SH-SY5Y (cell line): ENCODE measurements at regions not wholly inside any gene's neighbourhood (a gene's known extent, or its start where the extent isn't known, plus 50 kb on each side); places are given as distances from the start of the nearest gene placed in this dataset.

Experiments
- GATA2 ChIP-seq: IDR thresholded peaks from 2 replicates; pipeline ENCODE4 v1.6.1; 2011; ENCODE audit warnings: mild to moderate bottlenecking, low read depth, low read length
- GATA3 ChIP-seq: IDR thresholded peaks from 2 replicates; pipeline ENCODE4 v1.6.1; 2011; ENCODE audit warnings: low read depth, mild to moderate bottlenecking, low read length, moderate library complexity

- TF ChIP-seq GATA3 (no peak), GATA2 (no peak)
Measured at GRCh38 chr4:180769791-180770190, 1473.4 kb upstream of the TENM3 start.

GRCh38 chr4:180770265-180770664, 1472.9 kb upstream of the TENM3 start:
- TF ChIP-seq GATA3 (no peak), GATA2 (no peak)

GRCh38 chr4:180784940-180785339, 1458.3 kb upstream of the TENM3 start:
- no peak for TF ChIP-seq GATA3
- no peak for TF ChIP-seq GATA2

- no peak for TF ChIP-seq GATA2
- TF ChIP-seq GATA3, result no peak
Measured at GRCh38 chr4:180788729-180789128, 1454.5 kb upstream of the TENM3 start.

- no peak for TF ChIP-seq GATA3
- no peak for TF ChIP-seq GATA2
Measured at GRCh38 chr4:180789929-180790328, 1453.3 kb upstream of the TENM3 start.

- TF ChIP-seq GATA2 (no peak), GATA3 (no peak)
Measured at GRCh38 chr4:180790471-180790870, 1452.7 kb upstream of the TENM3 start.

GRCh38 chr4:180792541-180792940, 1450.7 kb upstream of the TENM3 start:
- TF ChIP-seq GATA3 (no peak), GATA2 (no peak)

- TF ChIP-seq GATA3 (no peak), GATA2 (no peak)
Measured at GRCh38 chr4:180794333-180794732, 1448.9 kb upstream of the TENM3 start.

GRCh38 chr4:180798036-180798577, 1445.1 kb upstream of the TENM3 start:
- no peak for TF ChIP-seq GATA3

GRCh38 chr4:180799798-180800197, 1443.4 kb upstream of the TENM3 start:
- no peak for TF ChIP-seq GATA3
- no peak for TF ChIP-seq GATA2

- TF ChIP-seq GATA3 (no peak), GATA2 (no peak)
Measured at GRCh38 chr4:180805101-180805500, 1438.1 kb upstream of the TENM3 start.

GRCh38 chr4:180808862-180809261, 1434.3 kb upstream of the TENM3 start:
- TF ChIP-seq GATA3 (no peak), GATA2 (no peak)

GRCh38 chr4:180809439-180809838, 1433.8 kb upstream of the TENM3 start:
- no peak for TF ChIP-seq GATA2
- no peak for TF ChIP-seq GATA3

GRCh38 chr4:180810581-180810980, 1432.6 kb upstream of the TENM3 start:
- TF ChIP-seq GATA3 (no peak), GATA2 (no peak)

GRCh38 chr4:180811556-180811955, 1431.6 kb upstream of the TENM3 start:
- TF ChIP-seq GATA2 (no peak), GATA3 (no peak)

GRCh38 chr4:180812783-180813182, 1430.4 kb upstream of the TENM3 start:
- no peak for TF ChIP-seq GATA3
- no peak for TF ChIP-seq GATA2
